B cell (primary cell): ENCODE measurements at regions not wholly inside any gene's neighbourhood (a gene's known extent, or its start where the extent isn't known, plus 50 kb on each side); places are given as distances from the start of the nearest gene placed in this dataset.

Source experiments
- ATAC-seq: fragments of 200-7000 bp; cut with Tn5 transposase; one replicate; pipeline ENCODE4 v1.10.0; 2021; ENCODE audit warnings: low read depth, mild to moderate bottlenecking, moderate number of reproducible peaks, moderate library complexity
- CTCF ChIA-PET: fragments of 350-600 bp; sonication (Branson Sonifier 250); formaldehyde crosslinking; loops from one replicate; lab custom pipeline; 2021; ENCODE audit warnings: antibody characterized with exemption, inconsistent platforms; lab: Charles Lee
- POLR2A ChIA-PET: fragments of 350-600 bp; sonication (Branson Sonifier 250); formaldehyde crosslinking; loops from one replicate; lab custom pipeline; 2021; ENCODE audit warnings: antibody characterized with exemption; lab: Charles Lee
- DNase-seq: peaks from one replicate; pipeline ENCODE4 v3.0.0; 2013
- H2AFZ ChIP-seq: 2 replicates; pipeline ENCODE4 v1.6.1; 2012; ENCODE audit warnings: mild to moderate bottlenecking, low read depth, low read length; ENCODE audit not compliant: insufficient read depth, poor library complexity, severe bottlenecking
- H3K27ac ChIP-seq, 2 donors: 1 replicate in 1 of 2; 2 replicates in 1 of 2; pipeline ENCODE4 v1.5.1; 2012 to 2013; ENCODE audit warnings: low read length in 2 of 2, mild to moderate bottlenecking in 2 of 2, moderate library complexity in 1 of 2
- H3K27me3 ChIP-seq, 4 experiments: fragments of 200-600 bp in 1 of 4; sonication (generic) in 1 of 4; replicated peaks in 1 of 4; 1 replicate in 2 of 4; 2 replicates in 2 of 4; pipeline versions ENCODE4 v1.6.1 to v1.7.0; 2013 to 2016; ENCODE audit warnings: low read length in 3 of 4, mild to moderate bottlenecking in 2 of 4, mixed read lengths in 1 of 4, moderate library complexity in 1 of 4; ENCODE audit not compliant: insufficient read depth in 4 of 4, control insufficient read depth in 3 of 4; ENCODE audit errors: control extremely low read depth in 1 of 4
- H3K36me3 ChIP-seq, 2 experiments: replicated peaks in 1 of 2; 1 replicate in 1 of 2; 2 replicates in 1 of 2; pipeline versions ENCODE4 v1.6.1 to v1.7.1; 2013; ENCODE audit warnings: low read length in 1 of 2; ENCODE audit not compliant: insufficient read depth in 2 of 2, control insufficient read depth in 1 of 2; ENCODE audit errors: control extremely low read depth in 1 of 2, extremely low read depth in 1 of 2
- H3K4me1 ChIP-seq, 2 donors: fragments of 200-600 bp in 1 of 2; sonication (generic) in 1 of 2; 1 replicate in 1 of 2; 2 replicates in 1 of 2; pipeline versions ENCODE4 v1.5.1 to v1.6.1; 2013 to 2017; ENCODE audit warnings: low read length in 2 of 2; ENCODE audit not compliant: control insufficient read depth in 2 of 2, insufficient read depth in 2 of 2
- H3K4me2 ChIP-seq: replicated peaks from 2 replicates; pipeline ENCODE3; 2012; ENCODE audit warnings: mild to moderate bottlenecking, low read depth, low read length; ENCODE audit not compliant: poor library complexity, severe bottlenecking
- H3K4me3 ChIP-seq, 5 experiments: fragments of 200-600 bp in 1 of 5; sonication (generic) in 1 of 5; 1 replicate in 3 of 5; 2 replicates in 2 of 5; pipeline versions ENCODE4 v1.5.1 to v1.7.0; 2011 to 2016; ENCODE audit warnings: low read length in 4 of 5, mild to moderate bottlenecking in 4 of 5, low read depth in 2 of 5, control low read depth in 1 of 5, moderate library complexity in 1 of 5; ENCODE audit not compliant: insufficient read depth in 1 of 5; ENCODE audit errors: control extremely low read depth in 1 of 5, extremely low read depth in 1 of 5
- H3K79me2 ChIP-seq: fragments of 200-600 bp; sonication (generic); one replicate; pipeline ENCODE4 v1.6.0; 2016; ENCODE audit warnings: low read length; ENCODE audit not compliant: control insufficient read depth, insufficient read depth
- H3K9ac ChIP-seq: fragments of 200-600 bp; sonication (generic); 2 replicates; pipeline ENCODE4 v1.6.1; 2017; ENCODE audit warnings: mild to moderate bottlenecking, low read length, moderate library complexity
- H3K9me3 ChIP-seq, 3 donors: one replicate each; pipeline versions ENCODE4 v1.6.1 to v1.7.1; 2013; ENCODE audit warnings: low read length in 2 of 3; ENCODE audit not compliant: control insufficient read depth in 2 of 3, insufficient read depth in 1 of 3; ENCODE audit errors: control extremely low read depth in 1 of 3
- H4K20me1 ChIP-seq: 2 replicates; pipeline ENCODE4 v1.6.0; 2012; ENCODE audit warnings: mild to moderate bottlenecking, low read length; ENCODE audit not compliant: insufficient read depth, control insufficient read depth, poor library complexity, severe bottlenecking
- H3K27ac Mint-ChIP-seq: one replicate; pipeline ENCODE4 v1.8.0; 2021; ENCODE audit warnings: mixed read lengths
- H3K27me3 Mint-ChIP-seq: one replicate; pipeline ENCODE4 v1.8.0; 2021; ENCODE audit warnings: mixed read lengths
- H3K4me1 Mint-ChIP-seq: one replicate; pipeline ENCODE4 v1.8.0; 2021; ENCODE audit warnings: mixed read lengths
- H3K4me3 Mint-ChIP-seq: one replicate; pipeline ENCODE4 v1.8.0; 2021; ENCODE audit warnings: mixed read lengths
- H3K9me3 Mint-ChIP-seq: one replicate; pipeline ENCODE4 v1.8.0; 2022; ENCODE audit warnings: mixed read lengths; ENCODE audit not compliant: insufficient read depth
- EZH2 ChIP-seq: IDR thresholded peaks from 2 replicates; pipeline ENCODE4 v1.6.1; 2012; ENCODE audit warnings: borderline replicate concordance, low read depth, mild to moderate bottlenecking, moderate library complexity, low read length; ENCODE audit not compliant: insufficient read depth, poor library complexity, severe bottlenecking
- WGBS: methylation state at CpG from one replicate; pipeline ENCODE4 v1.1.5; 2013; ENCODE audit warnings: missing lambda C conversion rate; ENCODE audit not compliant: insufficient coverage; 5-methylcytosine and 5-hydroxymethylcytosine counted together
- intact Hi-C: fragments of 100-400 bp; cut with micrococcal nuclease; formaldehyde crosslinking; loops from one replicate; pipeline ENCODE4 v1.10.0; 2022
- TF ChIP-seq, protein P1 (sequence below): fragments of 200-600 bp; IDR thresholded peaks from one replicate; pipeline ENCODE4 v1.8.0; 2022; ENCODE audit warnings: antibody characterized with exemption, mild to moderate bottlenecking

GRCh38 chr5:125720348-125720685 lies 702.9 kb upstream of the GRAMD2B start:
- Histone ChIP-seq H3K9ac (no peak overlapping the region), H4K20me1 (no peaks in the 10 kb centered on the region), H3K4me1 (no peaks in the 10 kb centered on the region), H3K4me3 (no peak overlapping the region), H3K4me2 (no peak overlapping the region), H3K36me3 (no peaks in the 10 kb centered on the region), H3K27me3 (no peaks in the 10 kb centered on the region), H3K27ac (no peak overlapping the region), H3K79me2 (no peaks in the 10 kb centered on the region), H2AFZ (no peak overlapping the region), H3K9me3 (no peaks in the 10 kb centered on the region)
- ChIA-PET CTCF (no interaction called here), POLR2A (no interaction called here)
- Mint-ChIP-seq H3K4me3 (no peak overlapping the region), H3K4me1 (no peaks in the 10 kb centered on the region), H3K27ac (no peak overlapping the region), H3K27me3 (peaks cover 8% of the 10 kb centered on the region), H3K9me3 (no peaks in the 10 kb centered on the region)
- TF ChIP-seq, protein P1, sequence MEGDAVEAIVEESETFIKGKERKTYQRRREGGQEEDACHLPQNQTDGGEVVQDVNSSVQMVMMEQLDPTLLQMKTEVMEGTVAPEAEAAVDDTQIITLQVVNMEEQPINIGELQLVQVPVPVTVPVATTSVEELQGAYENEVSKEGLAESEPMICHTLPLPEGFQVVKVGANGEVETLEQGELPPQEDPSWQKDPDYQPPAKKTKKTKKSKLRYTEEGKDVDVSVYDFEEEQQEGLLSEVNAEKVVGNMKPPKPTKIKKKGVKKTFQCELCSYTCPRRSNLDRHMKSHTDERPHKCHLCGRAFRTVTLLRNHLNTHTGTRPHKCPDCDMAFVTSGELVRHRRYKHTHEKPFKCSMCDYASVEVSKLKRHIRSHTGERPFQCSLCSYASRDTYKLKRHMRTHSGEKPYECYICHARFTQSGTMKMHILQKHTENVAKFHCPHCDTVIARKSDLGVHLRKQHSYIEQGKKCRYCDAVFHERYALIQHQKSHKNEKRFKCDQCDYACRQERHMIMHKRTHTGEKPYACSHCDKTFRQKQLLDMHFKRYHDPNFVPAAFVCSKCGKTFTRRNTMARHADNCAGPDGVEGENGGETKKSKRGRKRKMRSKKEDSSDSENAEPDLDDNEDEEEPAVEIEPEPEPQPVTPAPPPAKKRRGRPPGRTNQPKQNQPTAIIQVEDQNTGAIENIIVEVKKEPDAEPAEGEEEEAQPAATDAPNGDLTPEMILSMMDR = no peak
- no peak for TF ChIP-seq EZH2
- DNase-seq = no peak
- ATAC-seq = no peak
- intact Hi-C loops = no loop called here
- WGBS = 100% methylated on average over 1 of the region's 2 CpGs

DNA sequence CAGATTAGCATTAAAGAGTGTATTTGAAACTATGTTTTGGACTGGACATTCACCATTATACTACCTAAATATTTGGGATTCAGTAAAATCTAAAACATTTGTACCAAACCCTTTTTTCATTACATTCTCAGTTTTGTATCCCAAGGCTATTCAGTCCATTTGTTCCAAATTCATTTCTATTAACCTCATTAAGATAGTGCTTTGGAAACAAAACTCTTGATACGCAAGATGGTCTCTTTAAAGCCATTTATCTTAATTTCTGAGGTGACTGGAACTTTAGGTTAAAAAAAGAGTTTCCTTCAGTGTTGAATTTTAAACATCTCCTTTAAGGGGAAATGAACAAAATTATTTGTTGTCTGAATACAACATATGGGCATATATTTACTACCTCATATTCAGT lies 702.5 kb upstream of the GRAMD2B start:
- H3K27me3 Mint-ChIP-seq = peaks cover 8% of the 10 kb centered on the region
- Histone ChIP-seq H2AFZ (no peak overlapping the region), H4K20me1 (no peaks in the 10 kb centered on the region), H3K36me3 (no peaks in the 10 kb centered on the region), H3K9me3 (no peaks in the 10 kb centered on the region), H3K9ac (no peak overlapping the region), H3K27ac (no peak overlapping the region), H3K27me3 (no peaks in the 10 kb centered on the region), H3K4me3 (no peak overlapping the region), H3K4me2 (no peak overlapping the region), H3K79me2 (no peaks in the 10 kb centered on the region), H3K4me1 (no peaks in the 10 kb centered on the region)
- H3K27ac Mint-ChIP-seq = no peak overlapping the region
- no peak overlapping the region for H3K4me3 Mint-ChIP-seq
- intact Hi-C loops = no loop called here
- DNase-seq (no peak), ATAC-seq (no peak)
- WGBS = no CpG with 5 or more reads among the region's 1 CpG
- ChIA-PET POLR2A (no interaction called here), CTCF (no interaction called here)
- no peaks in the 10 kb centered on the region for H3K4me1 Mint-ChIP-seq
- no peak for TF ChIP-seq EZH2
- H3K9me3 Mint-ChIP-seq = no peaks in the 10 kb centered on the region
